Uterus (tissue), 2 donors: ENCODE measurements at regions not wholly inside any gene's neighbourhood (a gene's known extent, or its start where the extent isn't known, plus 50 kb on each side); places are given as distances from the start of the nearest gene placed in this dataset.

Experiments
- POLR2A ChIP-seq, 2 donors: fragments of 450-650 bp; IDR thresholded peaks; one replicate each; pipeline ENCODE4 v1.6.1; 2016; ENCODE audit warnings: antibody characterized with exemption in 2 of 2, mild to moderate bottlenecking in 1 of 2, moderate library complexity in 1 of 2
- TF ChIP-seq, protein P1 (sequence below), 4 experiments: fragments of 200-600 bp in 2 of 4; fragments of 450-650 bp in 2 of 4; sonication (generic) in 2 of 4; IDR thresholded peaks; one replicate each; pipeline ENCODE4 v1.5.1; 2016 to 2019; ENCODE audit warnings: antibody characterized with exemption in 4 of 4, mild to moderate bottlenecking in 2 of 4, moderate library complexity in 1 of 4

DNA sequence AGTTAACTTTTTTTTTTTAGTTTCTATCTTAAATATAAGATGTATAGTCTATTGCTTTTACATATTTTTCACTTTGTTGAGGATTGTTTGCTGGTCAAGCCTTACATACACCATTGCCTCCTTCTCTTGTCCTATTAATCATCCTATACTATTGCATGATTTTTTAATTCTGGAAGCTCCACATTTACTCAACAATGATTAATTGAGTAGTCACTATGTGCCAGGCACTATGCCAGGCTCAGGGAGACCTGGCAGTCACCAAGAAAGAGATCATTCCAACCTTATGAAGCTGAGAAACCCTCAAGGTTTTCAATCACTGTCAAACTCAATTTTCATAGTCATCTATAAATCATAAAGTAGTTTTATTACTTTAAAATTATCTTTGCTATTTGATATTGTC is 626.2 kb downstream of the IGSF11 start:
- TF ChIP-seq, protein P1, sequence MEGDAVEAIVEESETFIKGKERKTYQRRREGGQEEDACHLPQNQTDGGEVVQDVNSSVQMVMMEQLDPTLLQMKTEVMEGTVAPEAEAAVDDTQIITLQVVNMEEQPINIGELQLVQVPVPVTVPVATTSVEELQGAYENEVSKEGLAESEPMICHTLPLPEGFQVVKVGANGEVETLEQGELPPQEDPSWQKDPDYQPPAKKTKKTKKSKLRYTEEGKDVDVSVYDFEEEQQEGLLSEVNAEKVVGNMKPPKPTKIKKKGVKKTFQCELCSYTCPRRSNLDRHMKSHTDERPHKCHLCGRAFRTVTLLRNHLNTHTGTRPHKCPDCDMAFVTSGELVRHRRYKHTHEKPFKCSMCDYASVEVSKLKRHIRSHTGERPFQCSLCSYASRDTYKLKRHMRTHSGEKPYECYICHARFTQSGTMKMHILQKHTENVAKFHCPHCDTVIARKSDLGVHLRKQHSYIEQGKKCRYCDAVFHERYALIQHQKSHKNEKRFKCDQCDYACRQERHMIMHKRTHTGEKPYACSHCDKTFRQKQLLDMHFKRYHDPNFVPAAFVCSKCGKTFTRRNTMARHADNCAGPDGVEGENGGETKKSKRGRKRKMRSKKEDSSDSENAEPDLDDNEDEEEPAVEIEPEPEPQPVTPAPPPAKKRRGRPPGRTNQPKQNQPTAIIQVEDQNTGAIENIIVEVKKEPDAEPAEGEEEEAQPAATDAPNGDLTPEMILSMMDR (IDR thresholded peaks at IDR 0.05) = no peak
- TF ChIP-seq POLR2A (IDR thresholded peaks at IDR 0.05) = no peak
